CD14-positive monocyte (primary cell): ENCODE measurements at regions not wholly inside any gene's neighbourhood (a gene's known extent, or its start where the extent isn't known, plus 50 kb on each side); places are given as distances from the start of the nearest gene placed in this dataset.

Experiments used
- DNase-seq, 3 donors: peaks; one replicate each; pipeline ENCODE4 v3.0.0-alpha.2; 2011 to 2022
- H2AFZ ChIP-seq: 2 replicates; pipeline ENCODE4 v1.6.0; 2012; ENCODE audit warnings: mild to moderate bottlenecking, low read depth, low read length, inconsistent platforms; ENCODE audit not compliant: insufficient read depth, poor library complexity, severe bottlenecking
- H3K27ac ChIP-seq, 2 donors: 1 replicate in 1 of 2; 2 replicates in 1 of 2; pipeline ENCODE4 v1.5.1; 2012 to 2013; ENCODE audit warnings: low read length in 2 of 2, control low read depth in 1 of 2, inconsistent platforms in 1 of 2, low read depth in 1 of 2, mild to moderate bottlenecking in 1 of 2
- H3K27me3 ChIP-seq, 2 donors: one replicate each; pipeline versions ENCODE4 v1.6.0 to v1.6.1; 2011 to 2013; ENCODE audit warnings: low read length in 2 of 2; ENCODE audit not compliant: control insufficient read depth in 2 of 2, insufficient read depth in 2 of 2
- H3K36me3 ChIP-seq, 2 donors: replicated peaks in 1 of 2; 1 replicate in 1 of 2; 2 replicates in 1 of 2; pipeline versions ENCODE4 v1.5.1 to v1.6.1; 2012 to 2013; ENCODE audit warnings: low read length in 2 of 2, control low read depth in 1 of 2, inconsistent platforms in 1 of 2, mild to moderate bottlenecking in 1 of 2; ENCODE audit not compliant: insufficient read depth in 2 of 2, control insufficient read depth in 1 of 2
- H3K4me1 ChIP-seq, 2 donors: 1 replicate in 1 of 2; 2 replicates in 1 of 2; pipeline versions ENCODE4 v1.5.1 to v1.6.1; 2012 to 2013; ENCODE audit warnings: low read length in 2 of 2, control low read depth in 1 of 2, inconsistent platforms in 1 of 2, mild to moderate bottlenecking in 1 of 2, moderate library complexity in 1 of 2; ENCODE audit not compliant: insufficient read depth in 2 of 2, control insufficient read depth in 1 of 2
- H3K4me2 ChIP-seq: replicated peaks from 2 replicates; pipeline ENCODE3; 2012; ENCODE audit warnings: low read length, moderate library complexity, mild to moderate bottlenecking; ENCODE audit not compliant: poor library complexity, severe bottlenecking; ENCODE audit errors: extremely low read depth
- H3K4me3 ChIP-seq, 3 experiments: fragments of 200-600 bp in 1 of 3; sonication (generic) in 1 of 3; replicated peaks in 1 of 3; 1 replicate in 2 of 3; 2 replicates in 1 of 3; pipeline ENCODE4 v1.5.1; 2011 to 2013; ENCODE audit warnings: low read length in 3 of 3, mild to moderate bottlenecking in 3 of 3, control low read depth in 2 of 3, low read depth in 2 of 3, inconsistent platforms in 1 of 3, moderate library complexity in 1 of 3
- H3K79me2 ChIP-seq: 2 replicates; pipeline ENCODE4 v1.6.0; 2012; ENCODE audit warnings: mild to moderate bottlenecking, control low read depth, inconsistent platforms, low read length, moderate library complexity; ENCODE audit not compliant: insufficient read depth
- H3K9ac ChIP-seq: 2 replicates; pipeline ENCODE4 v1.6.0; 2017; ENCODE audit warnings: low read length, mild to moderate bottlenecking; ENCODE audit not compliant: insufficient read depth, poor library complexity, severe bottlenecking
- H3K9me3 ChIP-seq, 2 donors: replicated peaks in 1 of 2; 1 replicate in 1 of 2; 2 replicates in 1 of 2; pipeline versions ENCODE4 v1.5.1 to v1.6.1; 2012 to 2013; ENCODE audit warnings: low read length in 2 of 2, control low read depth in 1 of 2; ENCODE audit not compliant: control insufficient read depth in 1 of 2, insufficient read depth in 1 of 2
- H4K20me1 ChIP-seq: 2 replicates; pipeline ENCODE4 v1.6.0; 2012; ENCODE audit warnings: mild to moderate bottlenecking, low read length, control low read depth, moderate library complexity; ENCODE audit not compliant: insufficient read depth
- H3K27ac Mint-ChIP-seq, 7 donors: one replicate each; pipeline ENCODE4 v1.8.0; 2020; ENCODE audit warnings: mild to moderate bottlenecking in 7 of 7, mixed read lengths in 7 of 7, moderate library complexity in 6 of 7, inconsistent platforms in 2 of 7
- H3K27me3 Mint-ChIP-seq, 3 donors: one replicate each; pipeline ENCODE4 v1.8.0; 2021 to 2022; ENCODE audit warnings: low read depth in 3 of 3, mild to moderate bottlenecking in 3 of 3, mixed read lengths in 3 of 3, moderate library complexity in 3 of 3, inconsistent platforms in 1 of 3
- H3K36me3 Mint-ChIP-seq, 2 donors: one replicate each; pipeline ENCODE4 v1.8.0; 2020; ENCODE audit warnings: mixed read lengths in 2 of 2, inconsistent platforms in 1 of 2, mild to moderate bottlenecking in 1 of 2
- H3K4me1 Mint-ChIP-seq: one replicate; pipeline ENCODE4 v1.8.0; 2020; ENCODE audit warnings: mild to moderate bottlenecking, mixed read lengths
- H3K4me3 Mint-ChIP-seq, 2 donors: one replicate each; pipeline ENCODE4 v1.8.0; 2020; ENCODE audit warnings: mild to moderate bottlenecking in 2 of 2, mixed read lengths in 2 of 2, moderate library complexity in 1 of 2
- H3K9me3 Mint-ChIP-seq, 7 donors: one replicate each; pipeline ENCODE4 v1.8.0; 2020 to 2022; ENCODE audit warnings: mixed read lengths in 7 of 7, mild to moderate bottlenecking in 6 of 7, moderate library complexity in 6 of 7, inconsistent platforms in 2 of 7
- WGBS: methylation state at CpG from one replicate; pipeline ENCODE4 v1.1.5; 2013; ENCODE audit warnings: missing lambda C conversion rate; ENCODE audit not compliant: insufficient coverage; 5-methylcytosine and 5-hydroxymethylcytosine counted together
- intact Hi-C, 2 donors: fragments of 100-400 bp; cut with micrococcal nuclease; formaldehyde crosslinking; loops; one replicate each; pipeline versions ENCODE4 v1.15.0 to v1.15.1; 2023
- TF ChIP-seq, protein P1 (sequence below): fragments of 200-600 bp; IDR thresholded peaks from one replicate; pipeline ENCODE4 v1.8.0; 2022; ENCODE audit warnings: antibody characterized with exemption, mild to moderate bottlenecking

DNA sequence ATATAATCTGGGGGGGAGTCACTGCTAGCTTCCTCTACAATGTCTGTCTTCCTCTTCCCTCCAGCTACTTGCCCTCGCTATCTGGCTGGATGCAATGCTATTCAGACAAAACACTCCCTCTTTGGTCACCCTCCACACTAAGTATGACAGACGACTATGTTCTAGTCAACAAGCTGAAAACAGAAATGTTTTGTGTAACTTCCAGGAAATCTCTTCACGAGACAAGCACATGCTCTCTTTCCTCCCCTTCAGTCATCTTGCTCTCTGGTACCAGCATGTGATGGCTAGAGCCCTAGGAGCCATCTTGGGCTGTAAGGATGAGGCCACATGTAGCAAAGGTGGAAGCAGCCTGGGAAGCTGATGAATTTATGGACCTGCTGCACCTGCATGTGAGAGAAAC is 151.3 kb downstream of the ARRDC4 start:
- no peaks in the 10 kb centered on the region for H4K20me1 ChIP-seq
- H3K4me2 ChIP-seq: no peak overlapping the region
- H3K27me3 ChIP-seq: no peaks in the 10 kb centered on the region
- H3K79me2 ChIP-seq: no peaks in the 10 kb centered on the region
- WGBS: 86% methylated on average over 2 of the region's 3 CpGs
- no peak overlapping the region for H2AFZ ChIP-seq
- Mint-ChIP-seq H3K27ac (no peak overlapping the region), H3K4me3 (no peak overlapping the region), H3K9me3 (peaks cover 0 to 6% (median 2%) of the 10 kb centered on the region in 7 donors), H3K4me1 (no peaks in the 10 kb centered on the region), H3K36me3 (no peaks in the 10 kb centered on the region), H3K27me3 (peaks cover 0 to 2% (median 1%) of the 10 kb centered on the region in 3 donors)
- H3K9me3 ChIP-seq: no peaks in the 10 kb centered on the region
- H3K27ac ChIP-seq: no peak overlapping the region
- H3K36me3 ChIP-seq: no peaks in the 10 kb centered on the region
- H3K4me1 ChIP-seq: no peaks in the 10 kb centered on the region
- TF ChIP-seq, protein P1, sequence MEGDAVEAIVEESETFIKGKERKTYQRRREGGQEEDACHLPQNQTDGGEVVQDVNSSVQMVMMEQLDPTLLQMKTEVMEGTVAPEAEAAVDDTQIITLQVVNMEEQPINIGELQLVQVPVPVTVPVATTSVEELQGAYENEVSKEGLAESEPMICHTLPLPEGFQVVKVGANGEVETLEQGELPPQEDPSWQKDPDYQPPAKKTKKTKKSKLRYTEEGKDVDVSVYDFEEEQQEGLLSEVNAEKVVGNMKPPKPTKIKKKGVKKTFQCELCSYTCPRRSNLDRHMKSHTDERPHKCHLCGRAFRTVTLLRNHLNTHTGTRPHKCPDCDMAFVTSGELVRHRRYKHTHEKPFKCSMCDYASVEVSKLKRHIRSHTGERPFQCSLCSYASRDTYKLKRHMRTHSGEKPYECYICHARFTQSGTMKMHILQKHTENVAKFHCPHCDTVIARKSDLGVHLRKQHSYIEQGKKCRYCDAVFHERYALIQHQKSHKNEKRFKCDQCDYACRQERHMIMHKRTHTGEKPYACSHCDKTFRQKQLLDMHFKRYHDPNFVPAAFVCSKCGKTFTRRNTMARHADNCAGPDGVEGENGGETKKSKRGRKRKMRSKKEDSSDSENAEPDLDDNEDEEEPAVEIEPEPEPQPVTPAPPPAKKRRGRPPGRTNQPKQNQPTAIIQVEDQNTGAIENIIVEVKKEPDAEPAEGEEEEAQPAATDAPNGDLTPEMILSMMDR: no peak
- no peak overlapping the region for H3K9ac ChIP-seq
- intact Hi-C loops: no loop called here
- DNase-seq: no peak
- no peak overlapping the region for H3K4me3 ChIP-seq

DNA sequence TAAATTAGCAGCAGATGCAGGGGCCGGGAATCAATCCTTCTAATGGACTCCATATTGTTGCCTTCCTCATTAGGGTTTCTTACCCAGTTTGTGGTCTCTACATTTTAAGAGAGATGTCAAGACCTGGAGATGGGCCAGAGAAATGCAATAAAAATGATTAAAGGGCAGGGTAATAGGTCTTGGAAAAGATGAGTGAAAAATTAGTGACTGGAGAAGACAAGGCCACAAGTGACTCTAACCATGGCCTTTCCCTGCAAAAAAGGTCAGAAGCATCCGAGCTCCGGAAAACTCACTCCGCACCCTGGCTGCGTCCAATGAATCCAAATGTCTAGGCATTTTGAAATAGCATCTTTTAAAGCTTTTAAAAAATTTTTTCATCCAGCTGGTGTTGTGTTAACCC is 152.8 kb downstream of the ARRDC4 start:
- Mint-ChIP-seq H3K27ac (no peak overlapping the region), H3K36me3 (no peaks in the 10 kb centered on the region), H3K27me3 (peaks cover under 1 to 4% (median 2%) of the 10 kb centered on the region in 3 donors), H3K9me3 (peaks cover 0 to 5% (median 2%) of the 10 kb centered on the region in 7 donors), H3K4me3 (no peak overlapping the region), H3K4me1 (no peaks in the 10 kb centered on the region)
- TF ChIP-seq, protein P1: no peak
- no peak for DNase-seq
- Histone ChIP-seq H3K9me3 (no peaks in the 10 kb centered on the region), H3K4me3 (no peak overlapping the region), H2AFZ (no peak overlapping the region), H3K79me2 (no peaks in the 10 kb centered on the region), H3K27ac (no peak overlapping the region), H3K36me3 (no peaks in the 10 kb centered on the region), H3K4me1 (no peaks in the 10 kb centered on the region), H3K4me2 (no peak overlapping the region), H3K27me3 (no peaks in the 10 kb centered on the region), H4K20me1 (no peaks in the 10 kb centered on the region), H3K9ac (no peak overlapping the region)
- WGBS: 100% methylated on average over 4 of the region's 5 CpGs
- intact Hi-C loops: no loop called here
